HG02759 (cell line): ENCODE measurements at regions not wholly inside any gene's neighbourhood (a gene's known extent, or its start where the extent isn't known, plus 50 kb on each side); places are given as distances from the start of the nearest gene placed in this dataset.
"Not testable (repeated sequence)": the region's sequence is repeated elsewhere in the genome, so short reads cannot be mapped to it uniquely, and the experiment has no call there.

ENCODE experiments used
- ATAC-seq: cut with Tn5 transposase; IDR thresholded peaks from one replicate; pipeline ENCODE4 v1.9.1; 2021; ENCODE audit warnings: mild to moderate bottlenecking, moderate library complexity; ENCODE audit not compliant: unreplicated experiment

DNA sequence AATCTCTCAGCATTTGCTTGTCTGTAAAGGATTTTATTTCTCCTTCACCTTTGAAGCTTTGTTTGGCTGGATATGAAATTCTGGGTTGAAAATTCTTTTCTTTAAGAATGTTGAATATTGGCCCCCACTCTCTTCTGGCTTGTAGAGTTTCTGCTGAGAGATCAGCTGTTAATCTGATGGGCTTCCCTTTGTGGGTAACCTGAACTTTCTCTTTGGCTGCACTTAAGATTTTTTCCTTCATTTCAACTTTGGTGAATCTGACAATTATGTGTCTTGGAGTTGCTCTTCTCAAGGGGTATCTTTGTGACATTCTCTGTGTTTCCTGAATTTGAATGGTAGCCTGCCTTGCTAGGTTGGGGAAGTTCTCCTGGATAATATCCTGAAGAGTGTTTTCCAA lies 189.4 kb downstream of the TTC6 start:
- not testable (repeated sequence) for ATAC-seq

DNA sequence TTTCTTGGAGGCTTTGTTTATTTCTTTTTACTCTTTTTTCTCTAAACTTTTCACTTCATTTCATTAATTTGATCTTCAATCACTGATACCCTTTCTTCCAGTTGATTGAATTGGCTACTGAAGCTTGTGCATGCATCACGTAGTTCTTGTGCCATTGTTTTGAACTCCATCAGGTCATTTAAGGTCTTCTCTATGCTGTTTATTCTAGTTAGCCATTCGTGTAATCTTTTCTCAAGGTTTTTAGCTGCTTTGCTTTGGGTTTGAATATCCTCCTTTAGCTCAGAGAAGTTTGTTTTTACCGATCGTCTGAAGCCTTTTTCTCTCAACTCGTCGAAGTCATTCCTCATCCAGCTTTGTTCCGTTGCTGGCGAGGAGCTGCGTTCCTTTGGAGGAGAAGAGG lies 189.9 kb downstream of the TTC6 start:
- ATAC-seq, result not testable (repeated sequence)

DNA sequence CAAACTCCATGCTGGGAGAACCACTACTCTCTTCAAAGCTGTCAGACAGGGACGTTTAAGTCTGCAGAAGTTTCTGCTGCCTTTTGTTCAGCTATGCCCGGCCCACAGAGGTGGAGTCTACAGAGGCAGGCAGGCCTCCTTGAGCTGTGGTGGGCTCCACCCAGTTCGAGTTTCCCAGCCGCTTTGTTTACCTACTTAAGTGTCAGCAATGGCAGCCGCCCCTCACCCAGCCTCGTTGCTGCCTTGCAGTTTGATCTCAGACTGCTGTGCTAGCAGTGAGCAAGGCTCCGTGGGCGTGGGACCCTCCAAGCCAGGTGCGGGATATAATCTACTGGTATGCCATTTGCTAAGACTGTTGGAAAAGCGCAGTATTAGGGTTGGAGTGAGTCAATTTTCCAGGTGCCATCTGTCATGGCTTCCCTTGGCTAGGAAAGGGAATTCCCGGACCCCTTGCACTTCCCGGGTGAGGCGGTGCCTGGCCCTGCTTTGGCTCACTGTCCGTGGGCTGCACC lies 190.7 kb downstream of the TTC6 start:
- ATAC-seq, result not testable (repeated sequence)

DNA sequence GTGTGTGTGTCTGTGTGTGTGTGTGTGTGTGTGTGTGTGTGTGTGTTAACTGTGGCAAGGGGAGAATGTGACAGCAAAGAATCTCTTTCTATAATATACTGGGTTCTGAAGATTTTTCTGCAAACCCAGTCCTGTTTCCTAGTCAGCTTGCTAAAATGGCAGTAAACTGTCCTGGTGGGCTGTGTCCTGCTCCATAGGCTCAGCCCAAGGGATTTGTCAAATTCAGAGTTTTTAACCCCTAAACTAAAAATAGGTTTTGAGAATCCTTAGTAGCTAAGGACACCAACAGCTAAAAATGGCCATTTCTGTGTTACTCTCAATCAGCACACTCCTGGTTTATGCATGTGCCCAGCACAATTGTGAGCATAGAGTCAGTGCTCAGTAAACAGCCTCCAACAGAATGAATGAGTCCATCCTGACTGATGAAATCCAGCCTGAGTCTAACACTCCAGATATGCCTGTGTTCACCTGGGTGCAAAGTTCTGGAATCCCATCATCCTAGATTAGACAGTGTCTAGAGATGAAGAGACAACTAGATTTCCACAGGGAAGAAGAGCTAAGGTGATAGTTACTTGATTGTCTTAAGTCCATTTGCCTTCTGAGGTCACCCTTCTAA lies 192.6 kb downstream of the TTC6 start:
- ATAC-seq, result no peak

DNA sequence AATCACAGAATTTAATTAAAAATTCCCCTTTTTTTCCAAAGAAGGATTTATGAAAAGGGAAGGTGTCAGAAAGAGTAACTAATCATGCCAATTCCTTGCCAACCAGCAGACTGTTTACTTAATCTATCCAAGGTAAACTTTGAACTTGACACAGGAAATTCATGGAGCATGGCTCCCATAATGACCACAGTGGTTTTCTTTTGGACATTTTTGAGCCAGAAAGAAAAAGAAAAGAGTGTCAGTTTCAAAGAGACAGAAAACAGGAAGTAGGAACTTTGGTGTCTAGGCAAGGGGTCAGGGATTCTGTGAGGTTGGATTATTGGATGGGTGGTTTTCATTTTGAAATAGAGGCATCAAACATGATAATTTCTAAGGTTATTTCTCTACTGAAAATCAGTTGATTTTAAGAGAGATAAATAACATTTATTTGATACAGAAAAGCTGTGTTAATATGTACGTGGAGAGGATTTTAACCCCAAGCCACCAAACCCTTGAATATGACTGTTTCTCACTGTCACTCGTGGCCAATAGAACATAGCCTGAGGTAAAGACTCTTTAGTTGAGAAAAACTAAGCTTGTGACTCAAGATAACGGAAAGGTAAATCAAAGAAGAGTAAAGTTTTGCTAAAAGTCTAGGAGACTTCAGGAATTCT lies 196.1 kb downstream of the TTC6 start:
- ATAC-seq, result no peak

DNA sequence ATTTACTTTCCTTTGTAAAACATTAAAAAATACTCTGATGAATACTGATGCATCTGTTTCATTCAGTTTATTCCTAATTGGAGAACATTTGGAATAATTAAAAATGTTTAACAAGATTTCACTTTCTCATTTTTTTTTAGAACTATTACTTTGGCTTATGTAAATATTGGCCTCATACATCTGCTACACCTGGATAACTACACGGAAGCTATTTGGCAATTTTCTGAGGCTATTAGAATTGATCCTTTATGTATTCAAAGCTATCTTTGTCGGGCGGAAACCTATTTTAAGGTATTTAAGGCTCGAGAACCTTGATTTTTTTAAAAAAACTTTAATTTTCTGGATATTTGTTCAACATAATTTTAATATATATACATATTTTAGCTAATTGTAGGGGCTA lies 196.7 kb downstream of the TTC6 start:
- no peak for ATAC-seq

DNA sequence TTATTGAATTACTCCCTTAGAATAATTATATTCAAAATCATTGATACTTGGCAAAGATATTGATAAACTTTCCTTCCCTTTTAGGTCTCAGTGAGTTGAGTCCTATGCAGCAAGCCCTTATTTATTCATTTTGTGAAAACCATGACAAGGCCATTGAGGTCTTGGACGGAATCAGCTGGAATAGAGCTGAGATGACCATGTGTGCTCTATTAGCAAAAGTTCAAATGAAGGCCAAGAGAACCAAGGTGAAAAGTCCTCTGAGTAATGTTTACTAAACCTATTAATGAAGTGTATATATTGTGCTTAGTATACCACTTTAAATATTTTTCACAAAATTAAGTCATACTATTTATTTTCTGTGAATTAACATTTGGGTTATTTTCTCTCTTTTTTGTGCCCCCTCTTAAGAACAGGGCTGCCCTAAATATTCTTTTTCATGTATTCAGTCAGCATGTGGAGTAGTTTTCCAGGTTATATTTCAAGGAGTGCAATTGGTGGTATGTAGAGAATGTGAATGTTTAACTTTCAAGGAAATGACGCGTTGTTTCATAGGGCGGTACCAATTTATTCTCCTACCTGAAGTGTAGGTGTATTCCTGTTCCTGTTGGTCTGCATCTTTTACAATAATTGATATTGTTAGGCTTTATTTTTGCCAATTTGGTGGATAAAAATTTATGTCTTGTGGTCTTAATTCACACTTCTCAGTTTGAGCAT lies 201.4 kb downstream of the TTC6 start:
- no peak for ATAC-seq

DNA sequence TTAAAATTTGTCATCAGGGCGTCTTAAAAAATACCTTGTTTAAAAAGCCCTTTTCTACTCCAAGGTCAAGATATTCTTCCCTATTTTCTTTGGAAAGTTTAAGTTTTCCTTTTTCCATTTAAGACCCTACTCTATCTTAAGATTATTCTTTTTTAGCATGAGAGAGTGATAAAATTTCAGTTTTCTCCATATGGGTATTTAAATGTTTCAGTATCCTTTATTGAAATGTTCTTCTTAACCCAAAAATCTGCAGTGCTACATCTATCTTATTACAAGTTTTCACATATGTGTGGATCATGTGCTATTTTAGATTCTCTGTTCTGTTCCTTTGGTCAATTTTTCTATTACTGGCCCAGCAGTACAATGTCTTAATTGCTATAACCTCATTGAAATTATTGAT lies 202.2 kb downstream of the TTC6 start:
- ATAC-seq, result no peak

DNA sequence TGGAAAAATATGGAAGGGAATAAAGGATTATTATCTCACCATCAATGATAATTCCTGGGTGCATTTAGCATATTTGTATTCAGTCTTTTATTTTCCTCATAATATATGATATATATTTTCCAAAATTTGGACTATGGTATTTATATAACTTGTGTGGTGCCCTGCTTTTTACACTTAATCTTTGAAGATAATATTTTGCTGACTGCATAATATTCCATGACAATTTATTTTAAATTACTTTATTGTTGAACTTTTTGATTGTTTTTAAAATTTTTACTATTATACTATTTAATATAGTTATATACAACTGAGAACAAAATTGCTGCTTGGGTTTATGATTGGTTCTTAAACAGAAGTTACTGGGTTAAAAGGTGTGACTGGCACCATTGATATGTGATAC lies 212.3 kb downstream of the TTC6 start:
- no peak for ATAC-seq

DNA sequence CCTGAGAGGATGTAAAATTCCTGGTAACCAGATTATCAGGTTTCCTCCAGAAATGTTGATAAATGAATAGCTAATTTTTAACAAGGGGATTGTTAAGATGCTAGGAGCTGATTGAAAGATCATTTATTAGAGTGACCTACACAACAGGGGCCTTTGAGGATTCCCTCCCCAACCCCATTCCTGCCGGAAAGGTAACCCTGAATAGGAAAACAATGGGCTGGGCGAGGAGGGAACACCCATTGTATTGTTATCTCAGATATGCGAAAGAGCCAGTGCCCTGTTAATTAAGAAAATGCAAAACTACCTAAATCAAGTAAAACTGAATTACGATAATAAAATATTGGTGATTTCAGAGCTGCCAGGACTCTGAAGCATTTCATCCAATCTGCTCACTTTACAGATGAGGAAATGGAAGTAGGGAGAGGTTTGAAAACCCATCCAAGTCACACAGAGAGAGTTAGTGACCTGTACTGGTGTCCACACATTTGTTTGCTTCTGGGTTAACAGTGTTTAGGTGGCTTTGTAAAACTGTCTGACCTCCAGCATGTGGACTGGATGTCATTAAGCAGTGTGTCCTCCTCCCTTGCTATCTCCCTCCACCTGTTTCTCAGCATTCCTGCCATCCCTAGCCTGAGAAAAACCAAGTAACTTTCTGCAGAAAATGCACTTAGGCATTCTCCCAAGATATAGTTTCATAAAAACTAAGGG lies 214.8 kb downstream of the TTC6 start:
- no peak for ATAC-seq

DNA sequence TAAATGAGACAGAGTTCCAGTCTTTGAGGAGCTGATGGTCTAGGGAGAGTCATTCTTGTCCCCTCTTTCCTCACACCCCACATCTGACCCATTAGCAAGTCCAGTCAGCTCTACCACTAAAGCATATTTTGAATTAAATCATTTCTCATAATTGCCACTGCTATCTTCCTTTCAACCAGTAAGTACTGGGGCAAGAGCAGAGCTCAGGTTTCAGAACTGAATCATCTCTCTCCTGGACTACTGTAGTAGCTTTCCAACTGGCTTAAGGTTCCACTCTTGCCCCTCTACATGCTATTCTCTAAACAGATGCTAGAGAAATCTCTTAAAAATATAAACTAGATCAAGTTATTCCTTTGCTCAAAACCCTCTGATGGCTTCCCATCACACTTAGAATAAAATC lies 218.3 kb downstream of the TTC6 start:
- no peak for ATAC-seq

DNA sequence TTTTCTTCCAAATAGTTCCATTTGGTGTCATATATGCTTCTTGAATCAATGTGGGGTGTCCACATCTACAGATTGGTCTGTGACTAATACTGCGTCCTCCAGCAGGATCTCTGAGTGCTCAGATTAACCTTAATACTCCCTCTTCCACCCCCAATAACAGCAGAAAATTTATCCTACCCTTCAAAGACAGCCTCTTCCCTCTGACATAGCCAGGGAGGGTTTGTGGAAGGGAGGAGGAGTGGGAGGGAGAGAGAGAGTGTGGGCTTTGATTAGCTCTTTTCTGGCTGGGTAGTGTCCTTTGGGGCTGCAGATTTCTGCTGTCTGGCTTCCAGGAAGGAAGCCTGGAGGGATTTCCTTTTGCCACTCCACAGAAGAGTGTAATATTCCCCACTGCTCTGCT lies 220.7 kb downstream of the TTC6 start:
- no peak for ATAC-seq

DNA sequence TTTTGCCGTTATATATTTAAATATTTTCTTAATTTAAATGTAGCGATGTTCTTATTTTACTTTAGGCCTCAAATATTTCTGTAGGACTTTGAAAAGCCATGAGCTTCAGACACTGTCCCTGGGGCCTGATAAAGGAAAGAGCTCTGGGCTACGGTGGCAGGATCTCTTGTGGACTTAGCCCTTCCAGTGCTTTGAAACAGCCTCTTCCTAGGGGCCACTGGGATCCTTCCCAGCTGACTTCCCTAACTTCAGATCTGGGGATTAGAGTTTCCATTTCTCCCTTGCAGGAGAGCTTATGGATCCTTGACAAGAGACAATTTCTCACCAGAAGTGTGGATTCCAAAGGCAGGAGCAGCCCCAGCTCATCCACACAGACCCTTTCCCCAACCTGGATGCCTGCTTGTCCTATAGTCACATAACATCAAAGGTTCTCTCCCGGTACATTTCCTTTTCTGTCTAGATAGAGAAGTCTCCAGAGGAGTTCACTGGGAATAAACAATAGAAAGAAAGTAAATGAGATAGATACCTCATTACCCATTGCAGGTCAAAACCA lies 221.4 kb downstream of the TTC6 start:
- ATAC-seq, result no peak

DNA sequence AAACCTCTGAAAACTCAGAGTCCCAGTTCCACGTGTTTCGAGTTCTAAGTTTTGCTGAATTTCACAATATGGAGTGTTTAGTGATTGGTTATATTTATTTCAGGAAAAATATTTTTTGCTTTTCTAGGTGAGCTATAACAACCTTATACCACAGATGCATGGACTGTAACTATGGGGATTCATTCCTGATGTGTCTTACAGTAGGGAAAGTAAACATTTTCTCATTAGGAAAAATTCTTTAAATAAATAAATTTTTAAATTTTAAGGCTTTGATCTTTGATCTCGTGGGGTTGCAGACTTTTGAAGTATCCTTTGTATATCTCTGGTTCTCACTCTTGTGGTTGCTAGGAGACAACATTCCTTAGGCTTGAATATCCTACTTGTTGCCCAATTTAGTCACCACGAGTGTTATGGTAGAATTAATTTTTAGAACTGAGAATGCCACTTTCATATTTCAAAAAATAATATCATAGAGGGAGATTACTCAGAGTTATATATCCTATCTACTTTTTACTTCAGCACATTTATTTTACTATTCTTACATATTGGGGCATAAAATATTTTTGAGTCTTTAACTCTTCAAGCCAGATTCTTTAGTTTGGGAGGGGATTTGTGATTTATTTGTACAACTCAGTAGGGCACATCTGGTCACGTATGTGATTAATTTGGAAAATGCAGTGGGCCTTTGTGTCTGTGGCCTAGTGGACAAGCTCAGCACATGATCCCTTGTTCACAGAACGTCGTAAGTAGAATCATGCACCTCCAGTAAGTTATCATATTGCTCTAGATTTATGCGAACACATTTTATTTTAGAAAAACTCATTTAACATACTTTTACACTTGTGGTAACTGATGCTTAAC lies 224.0 kb downstream of the TTC6 start:
- no peak for ATAC-seq

DNA sequence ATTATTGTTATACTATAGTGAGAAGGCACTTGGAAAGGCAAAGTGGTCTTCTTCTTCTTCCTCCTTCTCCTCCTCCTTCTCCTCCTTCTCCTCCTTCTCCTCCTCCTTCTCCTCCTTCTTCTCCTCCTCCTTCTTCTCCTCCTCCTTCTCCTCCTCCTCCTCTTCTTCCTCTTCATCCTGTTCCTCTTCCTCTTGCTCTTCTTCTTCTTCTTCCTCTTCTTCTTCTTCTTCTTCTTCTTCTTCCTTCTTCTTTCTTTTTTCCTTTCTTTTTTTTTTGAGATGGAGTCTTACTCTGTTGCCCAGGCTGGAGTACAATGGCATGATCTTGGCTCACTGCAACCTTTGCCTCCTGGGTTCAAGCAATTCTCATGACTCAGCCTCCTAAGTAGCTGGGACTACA lies 225.4 kb downstream of the TTC6 start:
- not testable (repeated sequence) for ATAC-seq

DNA sequence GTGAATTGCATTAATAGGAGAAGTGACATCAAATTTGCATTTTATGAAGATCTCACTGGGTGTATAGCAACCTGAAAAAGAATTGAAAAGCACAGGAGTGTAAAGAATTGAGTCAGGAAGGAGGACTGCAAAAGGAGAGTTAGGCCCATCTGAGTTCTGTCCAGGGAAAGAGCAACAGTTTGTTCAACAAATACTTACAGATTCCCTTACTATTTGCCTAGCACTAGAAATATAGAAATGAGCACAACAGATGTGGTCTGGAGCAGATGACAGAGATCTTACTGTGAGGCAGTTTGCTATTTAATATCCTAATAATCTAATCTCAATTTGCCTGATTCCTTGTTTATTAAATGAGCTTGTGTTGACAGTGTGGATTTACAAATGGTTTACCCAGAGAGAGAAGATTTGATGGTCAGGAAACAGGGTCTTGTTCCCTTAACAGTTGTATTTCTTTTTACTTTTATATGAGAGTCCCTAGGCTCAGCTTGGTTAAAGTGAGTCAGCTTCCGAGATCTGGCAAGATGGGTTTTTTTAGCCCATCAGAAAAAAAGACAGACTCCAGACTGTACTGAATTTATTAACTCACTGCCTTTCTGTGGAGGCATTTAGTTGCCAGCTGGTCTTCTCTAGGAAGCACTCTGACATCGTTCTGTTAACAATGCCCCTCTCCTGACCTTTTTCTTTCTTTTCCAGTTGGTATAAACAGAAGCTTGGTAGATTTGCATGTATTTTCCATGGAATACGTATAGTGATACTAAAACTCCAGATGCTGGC lies 229.7 kb downstream of the TTC6 start:
- ATAC-seq, result no peak

DNA sequence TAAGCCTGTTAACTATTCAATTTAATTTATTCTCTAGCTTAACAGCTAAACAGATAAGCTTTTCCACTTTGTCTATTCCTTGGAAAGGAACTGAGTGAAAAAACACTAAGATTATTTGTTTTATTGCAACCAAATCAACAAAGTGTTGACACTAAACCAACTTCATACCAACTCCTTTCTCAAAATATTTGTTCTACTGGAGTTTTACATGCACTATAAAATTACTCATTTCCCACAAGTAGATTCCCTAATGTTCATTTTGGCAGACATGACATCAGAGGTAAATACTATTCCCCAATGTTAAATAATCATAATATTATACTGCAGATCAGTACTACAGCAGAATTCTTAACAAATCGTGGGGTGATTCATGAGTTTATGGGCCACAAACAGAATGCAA lies 231.4 kb downstream of the TTC6 start:
- ATAC-seq, result no peak

DNA sequence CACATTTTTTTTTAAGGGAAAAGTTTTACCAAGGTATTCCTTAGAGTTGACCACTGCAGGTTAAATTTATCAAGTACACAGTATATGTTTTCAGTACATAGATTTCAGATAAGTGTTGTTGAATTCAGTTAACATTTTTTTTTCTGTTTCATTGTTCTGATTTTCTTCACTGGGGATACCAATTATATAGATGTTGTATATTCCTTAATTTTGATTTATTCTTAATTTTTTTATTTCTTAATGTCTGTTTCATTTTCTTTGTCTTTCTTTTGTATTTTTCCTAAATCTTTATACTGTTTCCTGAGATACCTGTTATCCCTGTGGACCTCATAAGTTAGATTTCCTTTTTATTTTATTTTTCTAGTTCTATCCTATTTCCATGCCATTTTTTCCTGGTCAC lies 234.8 kb downstream of the TTC6 start:
- ATAC-seq, result no peak

DNA sequence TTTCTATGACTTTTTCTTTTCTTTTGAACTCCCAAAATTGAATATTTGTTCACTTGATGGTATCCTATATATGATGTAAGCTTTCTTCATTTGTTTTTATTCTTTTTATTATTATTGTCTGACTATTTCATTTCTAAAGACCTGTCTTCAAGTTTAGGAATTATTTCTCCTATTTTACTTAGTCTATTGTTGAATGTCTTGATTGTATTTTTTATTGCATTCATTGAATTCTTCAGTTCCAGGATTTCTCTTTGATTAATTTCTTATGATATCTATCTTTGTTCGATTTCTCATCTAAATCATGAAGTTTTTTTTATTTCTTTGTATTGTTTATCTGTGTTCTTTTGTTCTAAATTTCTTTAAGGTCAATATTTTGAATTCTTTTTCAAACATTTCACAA lies 238.8 kb downstream of the TTC6 start:
- no peak for ATAC-seq

DNA sequence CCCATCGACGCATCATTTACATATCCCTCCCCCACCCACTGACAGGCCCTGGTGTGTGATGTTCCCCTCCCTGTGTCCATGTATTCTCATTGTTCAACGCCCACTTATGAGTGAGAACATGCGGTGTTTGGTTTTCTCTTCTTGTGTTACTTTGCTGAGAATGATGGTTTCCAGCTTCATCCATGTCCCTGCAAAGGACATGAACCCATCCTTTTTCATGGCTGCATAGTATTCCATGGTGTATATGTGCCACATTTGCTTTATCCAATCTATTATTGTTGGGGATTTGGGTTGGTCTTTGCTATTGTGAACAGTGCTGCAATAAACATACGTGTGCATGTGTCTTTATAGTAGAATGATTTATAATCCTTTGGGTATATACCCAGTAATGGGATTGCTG lies 243.3 kb downstream of the TTC6 start:
- not testable (repeated sequence) for ATAC-seq
